Left lung (tissue), 4 donors: ENCODE measurements at regions not wholly inside any gene's neighbourhood (a gene's known extent, or its start where the extent isn't known, plus 50 kb on each side); places are given as distances from the start of the nearest gene placed in this dataset.

ENCODE experiments used
- ATAC-seq: fragments of 200-7000 bp; cut with Tn5 transposase; one replicate; pipeline ENCODE4 v1.9.1; 2020; ENCODE audit warnings: moderate library complexity
- DNase-seq, 4 donors: peaks; one replicate each; pipeline ENCODE4 v3.0.0-alpha.2; 2013 to 2020
- H3K27ac ChIP-seq, 2 donors: fragments of 200-600 bp; sonication (generic) in 1 of 2; one replicate each; pipeline versions ENCODE4 v1.5.0 to v1.8.0; 2020 to 2021
- H3K27me3 ChIP-seq, 2 donors: fragments of 200-600 bp; sonication (generic) in 1 of 2; one replicate each; pipeline versions ENCODE4 v1.5.0 to v1.8.0; 2020 to 2021
- H3K36me3 ChIP-seq, 2 donors: fragments of 200-600 bp; sonication (generic) in 1 of 2; one replicate each; pipeline versions ENCODE4 v1.5.0 to v1.8.0; 2020 to 2021
- H3K4me1 ChIP-seq, 2 donors: fragments of 200-600 bp; one replicate each; pipeline ENCODE4 v1.8.0; 2021
- H3K4me3 ChIP-seq, 2 donors: fragments of 200-600 bp; sonication (generic) in 1 of 2; one replicate each; pipeline versions ENCODE4 v1.5.0 to v1.8.0; 2020 to 2021; ENCODE audit warnings: mild to moderate bottlenecking in 1 of 2
- H3K9me3 ChIP-seq, 2 donors: fragments of 200-600 bp; sonication (generic) in 1 of 2; one replicate each; pipeline versions ENCODE4 v1.5.0 to v1.8.0; 2020 to 2021
- CTCF ChIP-seq, 2 donors: fragments of 200-600 bp; sonication (generic) in 1 of 2; IDR thresholded peaks; one replicate each; pipeline versions ENCODE4 v1.5.0 to v1.8.0; 2021; ENCODE audit warnings: antibody characterized with exemption in 2 of 2
- intact Hi-C, 2 donors: fragments of 100-400 bp; cut with DNase I; formaldehyde crosslinking; loops; one replicate each; pipeline versions ENCODE4 v1.11.2 to v1.14.2; 2022
- donor health status: DM: no; HTN: yes; CAD: no.
- donor health status: DM: no; HTN: no; CAD: no.

- no peaks in the 10 kb centered on the region for H3K4me1 ChIP-seq
- DNase-seq (no peak), ATAC-seq (no peak)
- intact Hi-C loops = no loop called here
- TF ChIP-seq CTCF (IDR thresholded peaks at IDR 0.05) = no peak
- no peaks in the 10 kb centered on the region for H3K27me3 ChIP-seq
- peaks cover 0 to 6% of the 10 kb centered on the region in 2 donors for H3K9me3 ChIP-seq
- no peak overlapping the region for H3K4me3 ChIP-seq
- H3K27ac ChIP-seq = peak overlapping the region in 1 of 2 donors; percentile 27
- no peaks in the 10 kb centered on the region for H3K36me3 ChIP-seq
Measured at GRCh38 chr16:65522412-65522811, 400.5 kb upstream of the CDH11 start.

GRCh38 chr16:65521633-65522328 is 399.9 kb upstream of the CDH11 start:
- H3K4me3 ChIP-seq = no peak overlapping the region
- H3K36me3 ChIP-seq = no peaks in the 10 kb centered on the region
- no peak for TF ChIP-seq CTCF (IDR thresholded peaks at IDR 0.05)
- peak overlapping the region in 1 of 2 donors; percentile 27 for H3K27ac ChIP-seq
- H3K4me1 ChIP-seq = no peaks in the 10 kb centered on the region
- H3K27me3 ChIP-seq = no peaks in the 10 kb centered on the region
- H3K9me3 ChIP-seq = no peaks in the 10 kb centered on the region
- DNase-seq (no peak), ATAC-seq (no peak)
- intact Hi-C loops = no loop called here

DNA sequence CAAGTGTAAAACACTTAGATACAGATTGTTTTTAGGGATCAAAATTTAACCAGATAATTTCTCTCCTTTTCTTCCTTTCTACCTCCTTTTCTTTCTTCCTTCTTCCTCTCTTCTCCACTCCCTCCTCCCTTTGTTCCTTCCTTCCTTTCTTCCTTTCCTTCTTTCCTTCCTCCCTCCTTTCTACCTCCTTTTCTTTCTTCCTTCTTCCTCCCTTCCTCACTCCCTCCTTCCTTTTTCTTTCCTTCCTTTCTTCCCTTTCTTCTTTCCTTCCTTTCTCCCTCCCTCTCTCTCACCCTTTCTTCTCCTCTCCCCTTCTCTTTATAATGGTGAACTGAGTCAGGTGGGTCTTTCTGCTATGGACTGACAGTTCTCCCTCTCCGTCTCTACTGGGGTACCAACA is 397.5 kb upstream of the CDH11 start:
- Histone ChIP-seq H3K27ac (no peak overlapping the region), H3K27me3 (no peaks in the 10 kb centered on the region), H3K4me1 (no peaks in the 10 kb centered on the region), H3K4me3 (no peak overlapping the region), H3K9me3 (no peaks in the 10 kb centered on the region), H3K36me3 (no peaks in the 10 kb centered on the region)
- intact Hi-C loops = no loop called here
- ATAC-seq (no peak), DNase-seq (no peak)
- no peak for TF ChIP-seq CTCF (IDR thresholded peaks at IDR 0.05)

- no peak overlapping the region for H3K4me3 ChIP-seq
- ATAC-seq (no peak), DNase-seq (no peak)
- no peaks in the 10 kb centered on the region for H3K36me3 ChIP-seq
- H3K27ac ChIP-seq = no peak overlapping the region
- no peaks in the 10 kb centered on the region for H3K27me3 ChIP-seq
- no peaks in the 10 kb centered on the region for H3K9me3 ChIP-seq
- intact Hi-C loops = no loop called here
- TF ChIP-seq CTCF (IDR thresholded peaks at IDR 0.05) = no peak
- H3K4me1 ChIP-seq = no peaks in the 10 kb centered on the region
Measured at GRCh38 chr16:65515193-65515592, 393.3 kb upstream of the CDH11 start.

DNA sequence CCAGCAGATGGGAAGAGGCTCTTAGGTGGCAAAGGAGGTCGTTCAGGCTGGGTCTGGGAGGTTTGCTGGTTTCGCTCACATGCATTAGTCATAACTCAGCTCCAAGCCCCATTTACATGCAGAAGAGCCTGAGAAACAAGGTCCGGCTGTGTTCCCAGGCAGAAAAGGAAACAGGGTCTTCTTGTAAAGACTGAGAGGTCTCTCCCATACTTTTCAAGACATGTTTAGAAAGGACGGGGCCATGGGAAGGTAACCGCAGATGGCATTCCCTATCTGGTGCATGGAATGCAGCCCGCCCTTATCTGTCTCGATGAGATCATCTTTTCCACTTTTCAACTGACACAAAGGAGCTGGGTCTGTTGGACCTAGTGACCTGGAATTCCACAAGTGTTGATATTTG is 389.0 kb upstream of the CDH11 start:
- H3K9me3 ChIP-seq = peaks cover 0 to 4% of the 10 kb centered on the region in 2 donors
- DNase-seq = no peak
- intact Hi-C loops = no loop called here
- no peak overlapping the region for H3K27ac ChIP-seq
- H3K27me3 ChIP-seq = no peaks in the 10 kb centered on the region
- H3K36me3 ChIP-seq = no peaks in the 10 kb centered on the region
- TF ChIP-seq CTCF (IDR thresholded peaks at IDR 0.05) = no peak
- no peak overlapping the region for H3K4me3 ChIP-seq
- no peak for ATAC-seq
- no peaks in the 10 kb centered on the region for H3K4me1 ChIP-seq
